ENCODE measurements at regions not wholly inside any gene's neighbourhood (a gene's known extent, or its start where the extent isn't known, plus 50 kb on each side); places are given as distances from the start of the nearest gene placed in this dataset.
A peak's percentile ranks its signal among the peaks of the same experiment; 100 is the strongest.

GRCh38 chr18:78138983-78139496 lies 840.6 kb upstream of the SALL3 start:
- peak in 1 of 9 donors; percentile 5 for DNase-seq (ENCODE audit: low read depth in 6 of 9, low spot score in 9 of 9)
- Histone ChIP-seq H3K9me3 (ENCODE audit: control insufficient read depth in 2 of 2, insufficient read depth in 1 of 2, low read length in 1 of 2) (no peaks in the 10 kb centered on the region), H3K4me3 (ENCODE audit: low read length in 2 of 2) (no peak overlapping the region), H3K4me1 (ENCODE audit: control insufficient read depth in 2 of 2, insufficient read depth in 2 of 2, low read length in 2 of 2) (no peaks in the 10 kb centered on the region), H3K27me3 (ENCODE audit: control insufficient read depth in 2 of 2, insufficient read depth in 1 of 2, low read length in 1 of 2) (no peaks in the 10 kb centered on the region), H3K36me3 (ENCODE audit: control insufficient read depth in 2 of 2, insufficient read depth in 2 of 2, low read length in 1 of 2) (no peaks in the 10 kb centered on the region), H3K27ac (ENCODE audit: low read depth in 1 of 2, low read length in 1 of 2) (no peak overlapping the region)
- 37% methylated on average over 11 of the region's 11 CpGs for WGBS

- Histone ChIP-seq H3K27me3 (ENCODE audit: control insufficient read depth in 2 of 2, insufficient read depth in 1 of 2, low read length in 1 of 2) (no peaks in the 10 kb centered on the region), H3K4me3 (ENCODE audit: low read length in 2 of 2) (no peak overlapping the region), H3K9me3 (ENCODE audit: control insufficient read depth in 2 of 2, insufficient read depth in 1 of 2, low read length in 1 of 2) (no peaks in the 10 kb centered on the region), H3K36me3 (ENCODE audit: control insufficient read depth in 2 of 2, insufficient read depth in 2 of 2, low read length in 1 of 2) (no peaks in the 10 kb centered on the region), H3K4me1 (ENCODE audit: control insufficient read depth in 2 of 2, insufficient read depth in 2 of 2, low read length in 2 of 2) (no peaks in the 10 kb centered on the region), H3K27ac (ENCODE audit: low read depth in 1 of 2, low read length in 1 of 2) (no peak overlapping the region)
- no peak for DNase-seq (ENCODE audit: low read depth in 6 of 9, low spot score in 9 of 9)
- WGBS: 89% methylated on average over 9 of the region's 9 CpGs
Observed at GRCh38 chr18:78140294-78140693, 839.3 kb upstream of the SALL3 start.

GRCh38 chr18:78144669-78145068 lies 834.9 kb upstream of the SALL3 start:
- no peaks in the 10 kb centered on the region for H3K9me3 ChIP-seq (ENCODE audit: control insufficient read depth in 2 of 2, insufficient read depth in 1 of 2, low read length in 1 of 2)
- H3K4me1 ChIP-seq (ENCODE audit: control insufficient read depth in 2 of 2, insufficient read depth in 2 of 2, low read length in 2 of 2): no peaks in the 10 kb centered on the region
- no peak overlapping the region for H3K4me3 ChIP-seq (ENCODE audit: low read length in 2 of 2)
- peak overlapping the region in 1 of 2 donors; percentile 65 for H3K27ac ChIP-seq (ENCODE audit: low read depth in 1 of 2, low read length in 1 of 2)
- 74% methylated on average over 11 of the region's 11 CpGs for WGBS
- DNase-seq (ENCODE audit: low read depth in 6 of 9, low spot score in 9 of 9): no peak
- no peaks in the 10 kb centered on the region for H3K36me3 ChIP-seq (ENCODE audit: control insufficient read depth in 2 of 2, insufficient read depth in 2 of 2, low read length in 1 of 2)
- no peaks in the 10 kb centered on the region for H3K27me3 ChIP-seq (ENCODE audit: control insufficient read depth in 2 of 2, insufficient read depth in 1 of 2, low read length in 1 of 2)

GRCh38 chr18:78145096-78145495 lies 834.5 kb upstream of the SALL3 start:
- Histone ChIP-seq H3K36me3 (ENCODE audit: control insufficient read depth in 2 of 2, insufficient read depth in 2 of 2, low read length in 1 of 2) (no peaks in the 10 kb centered on the region), H3K27me3 (ENCODE audit: control insufficient read depth in 2 of 2, insufficient read depth in 1 of 2, low read length in 1 of 2) (no peaks in the 10 kb centered on the region), H3K9me3 (ENCODE audit: control insufficient read depth in 2 of 2, insufficient read depth in 1 of 2, low read length in 1 of 2) (no peaks in the 10 kb centered on the region), H3K4me3 (ENCODE audit: low read length in 2 of 2) (no peak overlapping the region), H3K27ac (ENCODE audit: low read depth in 1 of 2, low read length in 1 of 2) (peak overlapping the region in 1 of 2 donors; percentile 65), H3K4me1 (ENCODE audit: control insufficient read depth in 2 of 2, insufficient read depth in 2 of 2, low read length in 2 of 2) (no peaks in the 10 kb centered on the region)
- 84% methylated on average over 9 of the region's 9 CpGs for WGBS
- DNase-seq (ENCODE audit: low read depth in 6 of 9, low spot score in 9 of 9): peak in 1 of 9 donors; percentile 12

GRCh38 chr18:78146136-78147085 lies 833.2 kb upstream of the SALL3 start:
- DNase-seq (ENCODE audit: low read depth in 6 of 9, low spot score in 9 of 9): no peak
- WGBS: 92% methylated on average over 17 of the region's 17 CpGs

GRCh38 chr18:78150590-78150989 lies 829.0 kb upstream of the SALL3 start:
- 95% methylated on average over 7 of the region's 7 CpGs for WGBS
- H3K36me3 ChIP-seq (ENCODE audit: control insufficient read depth in 2 of 2, insufficient read depth in 2 of 2, low read length in 1 of 2): no peaks in the 10 kb centered on the region
- no peak for DNase-seq (ENCODE audit: low read depth in 6 of 9, low spot score in 9 of 9)

More at GRCh38 chr18:78146136-78147085, 833.2 kb upstream of the SALL3 start:
- no peaks in the 10 kb centered on the region for H3K4me1 ChIP-seq (ENCODE audit: control insufficient read depth in 2 of 2, insufficient read depth in 2 of 2, low read length in 2 of 2)
- no peaks in the 10 kb centered on the region for H3K36me3 ChIP-seq (ENCODE audit: control insufficient read depth in 2 of 2, insufficient read depth in 2 of 2, low read length in 1 of 2)
- H3K9me3 ChIP-seq (ENCODE audit: control insufficient read depth in 2 of 2, insufficient read depth in 1 of 2, low read length in 1 of 2): no peaks in the 10 kb centered on the region
- H3K27me3 ChIP-seq (ENCODE audit: control insufficient read depth in 2 of 2, insufficient read depth in 1 of 2, low read length in 1 of 2): no peaks in the 10 kb centered on the region
- no peak overlapping the region for H3K27ac ChIP-seq (ENCODE audit: low read depth in 1 of 2, low read length in 1 of 2)
- no peak overlapping the region for H3K4me3 ChIP-seq (ENCODE audit: low read length in 2 of 2)

GRCh38 chr18:78151234-78151633 lies 828.4 kb upstream of the SALL3 start:
- Histone ChIP-seq H3K27ac (ENCODE audit: low read depth in 1 of 2, low read length in 1 of 2) (no peak overlapping the region), H3K4me3 (ENCODE audit: low read length in 2 of 2) (no peak overlapping the region), H3K9me3 (ENCODE audit: control insufficient read depth in 2 of 2, insufficient read depth in 1 of 2, low read length in 1 of 2) (peaks cover 0 to 8% of the 10 kb centered on the region in 2 donors), H3K27me3 (ENCODE audit: control insufficient read depth in 2 of 2, insufficient read depth in 1 of 2, low read length in 1 of 2) (no peaks in the 10 kb centered on the region), H3K36me3 (ENCODE audit: control insufficient read depth in 2 of 2, insufficient read depth in 2 of 2, low read length in 1 of 2) (no peaks in the 10 kb centered on the region), H3K4me1 (ENCODE audit: control insufficient read depth in 2 of 2, insufficient read depth in 2 of 2, low read length in 2 of 2) (no peaks in the 10 kb centered on the region)
- 95% methylated on average over 9 of the region's 9 CpGs for WGBS
- DNase-seq (ENCODE audit: low read depth in 6 of 9, low spot score in 9 of 9): no peak

More at GRCh38 chr18:78150590-78150989, 829.0 kb upstream of the SALL3 start:
- no peak overlapping the region for H3K4me3 ChIP-seq (ENCODE audit: low read length in 2 of 2)
- H3K4me1 ChIP-seq (ENCODE audit: control insufficient read depth in 2 of 2, insufficient read depth in 2 of 2, low read length in 2 of 2): no peaks in the 10 kb centered on the region
- H3K9me3 ChIP-seq (ENCODE audit: control insufficient read depth in 2 of 2, insufficient read depth in 1 of 2, low read length in 1 of 2): peaks cover 0 to 8% of the 10 kb centered on the region in 2 donors
- no peaks in the 10 kb centered on the region for H3K27me3 ChIP-seq (ENCODE audit: control insufficient read depth in 2 of 2, insufficient read depth in 1 of 2, low read length in 1 of 2)
- H3K27ac ChIP-seq (ENCODE audit: low read depth in 1 of 2, low read length in 1 of 2): no peak overlapping the region

- peaks cover 0 to 8% of the 10 kb centered on the region in 2 donors for H3K9me3 ChIP-seq (ENCODE audit: control insufficient read depth in 2 of 2, insufficient read depth in 1 of 2, low read length in 1 of 2)
- H3K4me3 ChIP-seq (ENCODE audit: low read length in 2 of 2): no peak overlapping the region
- no peaks in the 10 kb centered on the region for H3K4me1 ChIP-seq (ENCODE audit: control insufficient read depth in 2 of 2, insufficient read depth in 2 of 2, low read length in 2 of 2)
- H3K27me3 ChIP-seq (ENCODE audit: control insufficient read depth in 2 of 2, insufficient read depth in 1 of 2, low read length in 1 of 2): no peaks in the 10 kb centered on the region
- H3K36me3 ChIP-seq (ENCODE audit: control insufficient read depth in 2 of 2, insufficient read depth in 2 of 2, low read length in 1 of 2): no peaks in the 10 kb centered on the region
- H3K27ac ChIP-seq (ENCODE audit: low read depth in 1 of 2, low read length in 1 of 2): no peak overlapping the region
- no peak for DNase-seq (ENCODE audit: low read depth in 6 of 9, low spot score in 9 of 9)
- 92% methylated on average over 17 of the region's 17 CpGs for WGBS
Observed at GRCh38 chr18:78151948-78152725, 827.5 kb upstream of the SALL3 start.

- Histone ChIP-seq H3K27ac (ENCODE audit: low read depth in 1 of 2, low read length in 1 of 2) (no peak overlapping the region), H3K9me3 (ENCODE audit: control insufficient read depth in 2 of 2, insufficient read depth in 1 of 2, low read length in 1 of 2) (peaks cover 0 to 8% of the 10 kb centered on the region in 2 donors), H3K27me3 (ENCODE audit: control insufficient read depth in 2 of 2, insufficient read depth in 1 of 2, low read length in 1 of 2) (no peaks in the 10 kb centered on the region), H3K36me3 (ENCODE audit: control insufficient read depth in 2 of 2, insufficient read depth in 2 of 2, low read length in 1 of 2) (no peaks in the 10 kb centered on the region), H3K4me3 (ENCODE audit: low read length in 2 of 2) (no peak overlapping the region), H3K4me1 (ENCODE audit: control insufficient read depth in 2 of 2, insufficient read depth in 2 of 2, low read length in 2 of 2) (no peaks in the 10 kb centered on the region)
- DNase-seq (ENCODE audit: low read depth in 6 of 9, low spot score in 9 of 9): no peak
- 91% methylated on average over 16 of the region's 16 CpGs for WGBS
Observed at GRCh38 chr18:78153362-78153761, 826.3 kb upstream of the SALL3 start.

Measured in thymus (tissue), 11 donors.